ENCODE measurements at regions not wholly inside any gene's neighbourhood (a gene's known extent, or its start where the extent isn't known, plus 50 kb on each side); places are given as distances from the start of the nearest gene placed in this dataset.
"Not testable (repeated sequence)": the region's sequence is repeated elsewhere in the genome, so short reads cannot be mapped to it uniquely, and the experiment has no call there.

- Histone ChIP-seq H3K4me1 (ENCODE audit: control insufficient read depth, insufficient read depth, low read length) (no peaks in the 10 kb centered on the region), H3K36me3 (ENCODE audit: control insufficient read depth, insufficient read depth, low read length) (no peaks in the 10 kb centered on the region), H3K27me3 (ENCODE audit: control insufficient read depth, insufficient read depth, low read length) (no peaks in the 10 kb centered on the region), H3K9me3 (ENCODE audit: control insufficient read depth, low read depth, low read length) (no peaks in the 10 kb centered on the region), H3K27ac (ENCODE audit: low read length) (no peak overlapping the region), H3K4me3 (ENCODE audit: low read length) (no peak overlapping the region)
- no CpG with 5 or more reads among the region's 10 CpGs for WGBS (ENCODE audit: insufficient coverage, low lambda C conversion rate)
- DNase-seq: no peak
Observed at GRCh38 chr14:44873536-44873935, 88.2 kb downstream of the KLHL28 start.

- Histone ChIP-seq H3K4me1 (ENCODE audit: control insufficient read depth, insufficient read depth, low read length) (no peaks in the 10 kb centered on the region), H3K9me3 (ENCODE audit: control insufficient read depth, low read depth, low read length) (no peaks in the 10 kb centered on the region), H3K27me3 (ENCODE audit: control insufficient read depth, insufficient read depth, low read length) (no peaks in the 10 kb centered on the region), H3K36me3 (ENCODE audit: control insufficient read depth, insufficient read depth, low read length) (no peaks in the 10 kb centered on the region), H3K27ac (ENCODE audit: low read length) (no peak overlapping the region), H3K4me3 (ENCODE audit: low read length) (no peak overlapping the region)
- DNase-seq: no peak
- no CpG with 5 or more reads among the region's 1 CpG for WGBS (ENCODE audit: insufficient coverage, low lambda C conversion rate)
Observed at GRCh38 chr14:44866770-44867169, 95.0 kb downstream of the KLHL28 start.

GRCh38 chr14:44866322-44866721 is 95.4 kb downstream of the KLHL28 start:
- no CpG with 5 or more reads among the region's 2 CpGs for WGBS (ENCODE audit: insufficient coverage, low lambda C conversion rate)
- no peaks in the 10 kb centered on the region for H3K9me3 ChIP-seq (ENCODE audit: control insufficient read depth, low read depth, low read length)

GRCh38 chr14:44863271-44863670 is 98.5 kb downstream of the KLHL28 start:
- 60% methylated on average over 1 of the region's 3 CpGs for whole genome bisulfite sequencing (ENCODE audit: insufficient coverage, low lambda C conversion rate)
- Histone ChIP-seq H3K27me3 (ENCODE audit: control insufficient read depth, insufficient read depth, low read length) (no peaks in the 10 kb centered on the region), H3K27ac (ENCODE audit: low read length) (no peak overlapping the region)

More at GRCh38 chr14:44866322-44866721, 95.4 kb downstream of the KLHL28 start:
- H3K36me3 ChIP-seq (ENCODE audit: control insufficient read depth, insufficient read depth, low read length): no peaks in the 10 kb centered on the region
- no peak overlapping the region for H3K4me3 ChIP-seq (ENCODE audit: low read length)
- no peak for DNase-seq
- no peak overlapping the region for H3K27ac ChIP-seq (ENCODE audit: low read length)
- H3K4me1 ChIP-seq (ENCODE audit: control insufficient read depth, insufficient read depth, low read length): no peaks in the 10 kb centered on the region
- H3K27me3 ChIP-seq (ENCODE audit: control insufficient read depth, insufficient read depth, low read length): no peaks in the 10 kb centered on the region

GRCh38 chr14:44854114-44854513 is 107.6 kb downstream of the KLHL28 start:
- no peaks in the 10 kb centered on the region for H3K27me3 ChIP-seq (ENCODE audit: control insufficient read depth, insufficient read depth, low read length)
- no peak overlapping the region for H3K4me3 ChIP-seq (ENCODE audit: low read length)
- no peak for DNase-seq
- no peaks in the 10 kb centered on the region for H3K36me3 ChIP-seq (ENCODE audit: control insufficient read depth, insufficient read depth, low read length)
- no peak overlapping the region for H3K27ac ChIP-seq (ENCODE audit: low read length)
- no peaks in the 10 kb centered on the region for H3K4me1 ChIP-seq (ENCODE audit: control insufficient read depth, insufficient read depth, low read length)
- no CpG with 5 or more reads among the region's 4 CpGs for whole genome bisulfite sequencing (ENCODE audit: insufficient coverage, low lambda C conversion rate)
- no peaks in the 10 kb centered on the region for H3K9me3 ChIP-seq (ENCODE audit: control insufficient read depth, low read depth, low read length)

More at GRCh38 chr14:44863271-44863670, 98.5 kb downstream of the KLHL28 start:
- H3K4me3 ChIP-seq (ENCODE audit: low read length): no peak overlapping the region
- no peak for DNase-seq
- H3K36me3 ChIP-seq (ENCODE audit: control insufficient read depth, insufficient read depth, low read length): no peaks in the 10 kb centered on the region
- H3K9me3 ChIP-seq (ENCODE audit: control insufficient read depth, low read depth, low read length): no peaks in the 10 kb centered on the region
- H3K4me1 ChIP-seq (ENCODE audit: control insufficient read depth, insufficient read depth, low read length): no peaks in the 10 kb centered on the region

- Histone ChIP-seq H3K9me3 (ENCODE audit: control insufficient read depth, low read depth, low read length) (no peaks in the 10 kb centered on the region), H3K4me3 (ENCODE audit: low read length) (no peak overlapping the region), H3K27ac (ENCODE audit: low read length) (no peak overlapping the region), H3K4me1 (ENCODE audit: control insufficient read depth, insufficient read depth, low read length) (no peaks in the 10 kb centered on the region), H3K27me3 (ENCODE audit: control insufficient read depth, insufficient read depth, low read length) (no peaks in the 10 kb centered on the region), H3K36me3 (ENCODE audit: control insufficient read depth, insufficient read depth, low read length) (no peaks in the 10 kb centered on the region)
- no peak for DNase-seq
- 31% methylated on average over 5 of the region's 8 CpGs for WGBS (ENCODE audit: insufficient coverage, low lambda C conversion rate)
Observed at GRCh38 chr14:44847526-44848309, 114.0 kb downstream of the KLHL28 start.

GRCh38 chr14:44846232-44846824 is 115.4 kb downstream of the KLHL28 start:
- no CpG with 5 or more reads among the region's 4 CpGs for WGBS (ENCODE audit: insufficient coverage, low lambda C conversion rate)
- no peak overlapping the region for H3K27ac ChIP-seq (ENCODE audit: low read length)
- no peaks in the 10 kb centered on the region for H3K27me3 ChIP-seq (ENCODE audit: control insufficient read depth, insufficient read depth, low read length)
- peak; percentile 9 to 28 for DNase-seq
- no peaks in the 10 kb centered on the region for H3K36me3 ChIP-seq (ENCODE audit: control insufficient read depth, insufficient read depth, low read length)
- H3K9me3 ChIP-seq (ENCODE audit: control insufficient read depth, low read depth, low read length): no peaks in the 10 kb centered on the region
- no peaks in the 10 kb centered on the region for H3K4me1 ChIP-seq (ENCODE audit: control insufficient read depth, insufficient read depth, low read length)
- H3K4me3 ChIP-seq (ENCODE audit: low read length): no peak overlapping the region

- H3K27ac ChIP-seq (ENCODE audit: low read length); H3K9me3 ChIP-seq (ENCODE audit: control insufficient read depth, low read depth, low read length); H3K36me3 ChIP-seq (ENCODE audit: control insufficient read depth, insufficient read depth, low read length); H3K27me3 ChIP-seq (ENCODE audit: control insufficient read depth, insufficient read depth, low read length); H3K4me3 ChIP-seq (ENCODE audit: low read length); H3K4me1 ChIP-seq (ENCODE audit: control insufficient read depth, insufficient read depth, low read length); DNase-seq: not testable (repeated sequence)
- WGBS (ENCODE audit: insufficient coverage, low lambda C conversion rate): no CpG with 5 or more reads among the region's 9 CpGs
Observed at GRCh38 chr14:44835928-44836327, 125.8 kb downstream of the KLHL28 start.

GRCh38 chr14:44833376-44834060 is 128.2 kb downstream of the KLHL28 start:
- Histone ChIP-seq H3K27me3 (ENCODE audit: control insufficient read depth, insufficient read depth, low read length) (no peaks in the 10 kb centered on the region), H3K4me3 (ENCODE audit: low read length) (no peak overlapping the region), H3K4me1 (ENCODE audit: control insufficient read depth, insufficient read depth, low read length) (no peaks in the 10 kb centered on the region), H3K36me3 (ENCODE audit: control insufficient read depth, insufficient read depth, low read length) (no peaks in the 10 kb centered on the region), H3K9me3 (ENCODE audit: control insufficient read depth, low read depth, low read length) (no peaks in the 10 kb centered on the region), H3K27ac (ENCODE audit: low read length) (no peak overlapping the region)
- no peak for DNase-seq
- WGBS (ENCODE audit: insufficient coverage, low lambda C conversion rate): 38% methylated on average over 1 of the region's 1 CpG

GRCh38 chr14:44830371-44830770 is 131.4 kb downstream of the KLHL28 start:
- no peak for DNase-seq
- H3K27ac ChIP-seq (ENCODE audit: low read length): no peak overlapping the region
- H3K27me3 ChIP-seq (ENCODE audit: control insufficient read depth, insufficient read depth, low read length): no peaks in the 10 kb centered on the region
- no peaks in the 10 kb centered on the region for H3K9me3 ChIP-seq (ENCODE audit: control insufficient read depth, low read depth, low read length)
- no CpG with 5 or more reads among the region's 1 CpG for WGBS (ENCODE audit: insufficient coverage, low lambda C conversion rate)
- H3K4me3 ChIP-seq (ENCODE audit: low read length): no peak overlapping the region
- no peaks in the 10 kb centered on the region for H3K4me1 ChIP-seq (ENCODE audit: control insufficient read depth, insufficient read depth, low read length)
- H3K36me3 ChIP-seq (ENCODE audit: control insufficient read depth, insufficient read depth, low read length): no peaks in the 10 kb centered on the region

Data from large intestine (tissue), 3 donors.